ENCODE measurements at regions not wholly inside any gene's neighbourhood (a gene's known extent, or its start where the extent isn't known, plus 50 kb on each side); places are given as distances from the start of the nearest gene placed in this dataset.

- no peak for TF ChIP-seq EZH2 (IDR thresholded peaks at IDR 0.05; ENCODE audit: insufficient read depth, low read length)
- TF ChIP-seq, protein P1, sequence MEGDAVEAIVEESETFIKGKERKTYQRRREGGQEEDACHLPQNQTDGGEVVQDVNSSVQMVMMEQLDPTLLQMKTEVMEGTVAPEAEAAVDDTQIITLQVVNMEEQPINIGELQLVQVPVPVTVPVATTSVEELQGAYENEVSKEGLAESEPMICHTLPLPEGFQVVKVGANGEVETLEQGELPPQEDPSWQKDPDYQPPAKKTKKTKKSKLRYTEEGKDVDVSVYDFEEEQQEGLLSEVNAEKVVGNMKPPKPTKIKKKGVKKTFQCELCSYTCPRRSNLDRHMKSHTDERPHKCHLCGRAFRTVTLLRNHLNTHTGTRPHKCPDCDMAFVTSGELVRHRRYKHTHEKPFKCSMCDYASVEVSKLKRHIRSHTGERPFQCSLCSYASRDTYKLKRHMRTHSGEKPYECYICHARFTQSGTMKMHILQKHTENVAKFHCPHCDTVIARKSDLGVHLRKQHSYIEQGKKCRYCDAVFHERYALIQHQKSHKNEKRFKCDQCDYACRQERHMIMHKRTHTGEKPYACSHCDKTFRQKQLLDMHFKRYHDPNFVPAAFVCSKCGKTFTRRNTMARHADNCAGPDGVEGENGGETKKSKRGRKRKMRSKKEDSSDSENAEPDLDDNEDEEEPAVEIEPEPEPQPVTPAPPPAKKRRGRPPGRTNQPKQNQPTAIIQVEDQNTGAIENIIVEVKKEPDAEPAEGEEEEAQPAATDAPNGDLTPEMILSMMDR (IDR thresholded peaks at IDR 0.05; ENCODE audit: insufficient read depth, low read depth, low read length): no peak
Measured at GRCh38 chr3:95088464-95088863, 1025.6 kb downstream of the NSUN3 start.

Data from astrocyte (in vitro differentiated cells and primary cell).